K562 (cell line): ENCODE measurements at regions not wholly inside any gene's neighbourhood (a gene's known extent, or its start where the extent isn't known, plus 50 kb on each side); places are given as distances from the start of the nearest gene placed in this dataset.

Source experiments
- ATAC-seq: fragments of 200-7000 bp; cut with Tn5 transposase; 3 replicates; pipeline ENCODE4 v1.9.1; 2020; ENCODE audit warnings: moderate library complexity
- BruUV-seq: library from RNA; stranded (reverse); fragments of 400-500 nt; replicated peaks from 2 replicates; lab custom pipeline; 2021; lab: Mats Ljungman, UMichigan
- CTCF ChIA-PET: fragments of 300-600 bp; formaldehyde crosslinking; extraction: SDS; loops from one replicate; lab custom pipeline; 2021; ENCODE audit warnings: low intra/inter-chr PET ratio; lab: Yijun Ruan, JAX
- POLR2A ChIA-PET: fragments of 300-600, 350-650 bp; sonication (Branson Sonifier 250); formaldehyde crosslinking; extraction: SDS; loops from one replicate; lab custom pipeline; 2021; ENCODE audit warnings: antibody characterized with exemption, inconsistent platforms; lab: Yijun Ruan, JAX
- DNase-seq, 4 experiments: peaks; one replicate each; pipeline versions ENCODE4 v3.0.0 to v3.0.0-alpha.2; 2011 to 2018; ENCODE audit warnings: low spot score in 3 of 4, mixed read lengths in 3 of 4; ENCODE audit errors: extremely low read depth in 1 of 4
- FAIRE-seq: peaks from 2 replicates; lab custom pipeline; 2011; peaks lifted over from hg19 to GRCh38; lab: Jason Lieb, UNC
- H2AFZ ChIP-seq: 2 replicates; pipeline ENCODE4 v1.6.0; 2011; ENCODE audit warnings: low read depth, low read length, control low read depth, inconsistent platforms
- H3K27ac ChIP-seq: fragments of 200-600 bp; 3 replicates; pipeline ENCODE4 v1.8.0; 2011; ENCODE audit warnings: low read depth, mild to moderate bottlenecking, control low read depth, inconsistent platforms, low read length, moderate library complexity, mixed read lengths; ENCODE audit errors: extremely low read depth
- H3K27me3 ChIP-seq, 2 experiments: fragments of 300-600 bp in 1 of 2; 2 replicates in 1 of 2; 3 replicates in 1 of 2; pipeline versions ENCODE4 v1.6.0 to v1.8.0; 2011; ENCODE audit warnings: inconsistent platforms in 2 of 2, low read length in 2 of 2, mild to moderate bottlenecking in 1 of 2, mixed read lengths in 1 of 2, moderate library complexity in 1 of 2; ENCODE audit not compliant: control insufficient read depth in 2 of 2, insufficient read depth in 2 of 2
- H3K36me3 ChIP-seq: fragments of 300-600 bp; 3 replicates; pipeline ENCODE4 v1.8.0; 2011; ENCODE audit warnings: mild to moderate bottlenecking, low read length, inconsistent platforms; ENCODE audit not compliant: control insufficient read depth, insufficient read depth
- H3K4me1 ChIP-seq, 2 experiments: fragments of 200-600 bp in 1 of 2; replicated peaks in 1 of 2; 2 replicates in 1 of 2; 3 replicates in 1 of 2; pipeline versions ENCODE4 v1.5.1 to v1.8.0; 2011; ENCODE audit warnings: inconsistent platforms in 2 of 2, low read length in 2 of 2, mild to moderate bottlenecking in 1 of 2, mixed read lengths in 1 of 2, moderate library complexity in 1 of 2; ENCODE audit not compliant: control insufficient read depth in 2 of 2, insufficient read depth in 2 of 2
- H3K4me2 ChIP-seq: 2 replicates; pipeline ENCODE4 v1.6.1; 2011; ENCODE audit warnings: low read length, control low read depth, inconsistent platforms, mixed read lengths; ENCODE audit not compliant: insufficient read depth
- H3K4me3 ChIP-seq: fragments of 200-600 bp; sonication (generic), shearing (Covaris generic); 2 replicates; pipeline ENCODE4 v1.5.1; 2016; ENCODE audit warnings: control low read depth, inconsistent platforms
- H3K79me2 ChIP-seq: fragments of 200-600 bp; 3 replicates; pipeline ENCODE4 v1.8.0; 2011; ENCODE audit warnings: low read length, inconsistent platforms; ENCODE audit not compliant: control insufficient read depth, insufficient read depth
- H3K9ac ChIP-seq, 2 experiments: 2 replicates each; pipeline versions ENCODE4 v1.6.0 to v1.6.1; 2011; ENCODE audit warnings: low read depth in 2 of 2, low read length in 2 of 2, control low read depth in 1 of 2, inconsistent platforms in 1 of 2, mild to moderate bottlenecking in 1 of 2, mixed read lengths in 1 of 2; ENCODE audit not compliant: insufficient read depth in 1 of 2
- H3K9me1 ChIP-seq: one replicate; pipeline ENCODE4 v1.6.0; 2011; ENCODE audit warnings: inconsistent platforms, mild to moderate bottlenecking, low read length, moderate library complexity; ENCODE audit not compliant: control insufficient read depth, insufficient read depth
- H3K9me3 ChIP-seq: replicated peaks from 2 replicates; pipeline ENCODE4 v1.5.1; 2011; ENCODE audit warnings: low read depth, low read length, inconsistent platforms; ENCODE audit not compliant: control insufficient read depth, insufficient read depth
- H4K20me1 ChIP-seq: replicated peaks from 2 replicates; pipeline ENCODE4 v1.6.1; 2011; ENCODE audit warnings: low read length, inconsistent platforms, mixed read lengths; ENCODE audit not compliant: control insufficient read depth, insufficient read depth
- EWSR1 ChIP-seq: fragments of 450-650 bp; IDR thresholded peaks from 2 replicates; pipeline ENCODE4 v1.6.1; 2018; ENCODE audit warnings: borderline replicate concordance, mild to moderate bottlenecking, low read depth, moderate library complexity; ENCODE audit not compliant: partially characterized antibody
- FOXJ3 ChIP-seq: sonication (generic); formaldehyde crosslinking; IDR thresholded peaks from 2 replicates; pipeline ENCODE4 v1.4.0; 2020; ENCODE audit warnings: mild to moderate bottlenecking, missing genetic modification reagents
- LARP7 ChIP-seq: fragments of 450-650 bp; IDR thresholded peaks from 2 replicates; pipeline ENCODE4 v1.6.1; 2016
- LCOR ChIP-seq: sonication (generic); formaldehyde crosslinking; IDR thresholded peaks from 2 replicates; pipeline ENCODE4 v1.8.0; 2022; ENCODE audit warnings: mild to moderate bottlenecking, missing genetic modification reagents
- NFATC3 ChIP-seq: fragments of 450-650 bp; IDR thresholded peaks from 2 replicates; pipeline ENCODE4 v1.6.1; 2017; ENCODE audit warnings: mild to moderate bottlenecking
- RBBP5 ChIP-seq: fragments of 200-600 bp; sonication (generic); IDR thresholded peaks from 2 replicates; pipeline ENCODE4 v1.6.1; 2012; ENCODE audit warnings: borderline replicate concordance, mild to moderate bottlenecking, low read length, control low read depth, inconsistent platforms; ENCODE audit not compliant: insufficient read depth, poor library complexity, severe bottlenecking
- RCOR1 ChIP-seq, 2 experiments: IDR thresholded peaks; 2 replicates each; pipeline ENCODE4 v1.6.1; 2012; ENCODE audit warnings: low read depth in 2 of 2, low read length in 2 of 2, borderline replicate concordance in 1 of 2, improper control_type of control experiment in 1 of 2
- THRA ChIP-seq: fragments of 450-650 bp; IDR thresholded peaks from 2 replicates; pipeline ENCODE4 v1.6.1; 2017; ENCODE audit warnings: mild to moderate bottlenecking, moderate library complexity
- ZBTB17 ChIP-seq: fragments of 450-650 bp; formaldehyde crosslinking; IDR thresholded peaks from 2 replicates; pipeline ENCODE4 v1.4.0; 2020; ENCODE audit warnings: mild to moderate bottlenecking
- ZBTB49 ChIP-seq: sonication (generic); formaldehyde crosslinking; IDR thresholded peaks from 2 replicates; pipeline ENCODE4 v1.8.0; 2022; ENCODE audit warnings: missing genetic modification reagents, mild to moderate bottlenecking, borderline replicate concordance
- ZNF175 ChIP-seq: fragments of 200-800 bp; sonication (Bioruptor generic); IDR thresholded peaks from 2 replicates; pipeline ENCODE4 v1.6.1; 2016; ENCODE audit warnings: low read depth, mild to moderate bottlenecking, missing genetic modification characterization, missing compliant biosample characterization
- ZNF224 ChIP-seq: sonication (generic); formaldehyde crosslinking; IDR thresholded peaks from 2 replicates; pipeline ENCODE4 v1.8.0; 2022; ENCODE audit warnings: mild to moderate bottlenecking, missing genetic modification reagents
- ZNF398 ChIP-seq: fragments of 250-450 bp; sonication (Bioruptor Pico); IDR thresholded peaks from 2 replicates; pipeline ENCODE4 v1.8.0; 2021; ENCODE audit warnings: moderate library complexity, mild to moderate bottlenecking, inconsistent platforms
- ZNF780A ChIP-seq: fragments of 250-450 bp; sonication (Bioruptor Pico); IDR thresholded peaks from 2 replicates; pipeline ENCODE4 v1.5.0; 2021; ENCODE audit warnings: mild to moderate bottlenecking
- ZSCAN32 ChIP-seq: fragments of 450-650 bp; formaldehyde crosslinking; IDR thresholded peaks from 2 replicates; pipeline ENCODE4 v1.4.0; 2020; ENCODE audit warnings: mild to moderate bottlenecking, moderate library complexity
- WGBS: fragments of 100-300 bp; shearing (Covaris generic); methylation state at CpG from one replicate; pipeline ENCODE4 v1.1.6; 2016; ENCODE audit warnings: low coverage, mixed read lengths; ENCODE audit not compliant: insufficient coverage; ENCODE audit errors: missing lambda C conversion rate; 5-methylcytosine and 5-hydroxymethylcytosine counted together
- in situ Hi-C: fragments of 300-500 bp; cut with MboI; formaldehyde crosslinking; loops from 4 replicates; pipeline ENCODE4 v1.15.0; 2018; ENCODE audit warnings: inconsistent platforms, mixed read lengths
- intact Hi-C: fragments of 100-400 bp; cut with micrococcal nuclease; formaldehyde crosslinking; loops from 2 replicates; pipeline ENCODE4 v1.14.2; 2022

GRCh38 chr13:111033172-111034130 lies 81.7 kb upstream of the ARHGEF7 start:
- Histone ChIP-seq H3K4me3 (no peak overlapping the region), H3K27me3 (no peaks in the 10 kb centered on the region), H3K36me3 (no peaks in the 10 kb centered on the region), H3K4me2 (no peak overlapping the region), H3K9me1 (no peaks in the 10 kb centered on the region), H4K20me1 (no peaks in the 10 kb centered on the region), H2AFZ (peak overlapping the region; percentile 58; the same call in 1 of the 2 replicates), H3K9me3 (no peaks in the 10 kb centered on the region), H3K9ac (no peak overlapping the region), H3K79me2 (no peaks in the 10 kb centered on the region), H3K4me1 (peaks cover 8 to 9% of the 10 kb centered on the region in 2 experiments; a peak in 3 of 5 replicates), H3K27ac (no peak overlapping the region)
- ATAC-seq (peak; percentile 77), DNase-seq (peak in 2 of 4 experiments; percentile 33 to 40), FAIRE-seq (no peak)
- BruUV-seq = no TSS peak
- ChIA-PET POLR2A (interaction anchor here (0.5 kb wide), 1 partner anchor 523 kb away, joined by 3 read pairs; no protein-coding TSS in a partner anchor), CTCF (no interaction called here)
- 26% methylated on average over 10 of the region's 16 CpGs for WGBS
- in situ Hi-C loops (no loop called here), intact Hi-C loops (no loop called here)
- TF ChIP-seq ZBTB17 (no peak), FOXJ3 (CRISPR knock-in tag) (no peak), THRA (no peak), ZNF780A (CRISPR knock-in tag) (no peak), ZNF398 (CRISPR knock-in tag) (no peak), LCOR (CRISPR knock-in tag) (no peak), EWSR1 (no peak), ZNF224 (CRISPR knock-in tag) (no peak), ZNF175 (CRISPR knock-in tag) (no peak), RCOR1 (IDR thresholded peaks at IDR 0.05; ENCODE audit: borderline replicate concordance in 1 of 2, low read depth in 2 of 2, low read length in 2 of 2) (no peak), NFATC3 (no peak), ZBTB49 (CRISPR knock-in tag) (no peak), ZSCAN32 (CRISPR knock-in tag) (no peak), LARP7 (no peak), RBBP5 (no peak)
